Liver (tissue), 3 donors: ENCODE measurements at regions not wholly inside any gene's neighbourhood (a gene's known extent, or its start where the extent isn't known, plus 50 kb on each side); places are given as distances from the start of the nearest gene placed in this dataset.

Source experiments
- GABPA ChIP-seq, 2 donors: IDR thresholded peaks in 1 of 2; conservative IDR thresholded peaks in 1 of 2; 2 replicates each; pipeline ENCODE4 v1.6.1; 2016; ENCODE audit warnings: antibody characterized with exemption in 2 of 2, mild to moderate bottlenecking in 1 of 2, moderate library complexity in 1 of 2
- JUND ChIP-seq, 2 donors: IDR thresholded peaks; 2 replicates each; pipeline ENCODE4 v1.6.1; 2016; ENCODE audit warnings: antibody characterized with exemption in 2 of 2
- NR2F2 ChIP-seq: IDR thresholded peaks from 2 replicates; pipeline ENCODE4 v1.6.1; 2016; ENCODE audit warnings: antibody characterized with exemption
- TAF1 ChIP-seq: conservative IDR thresholded peaks from 2 replicates; pipeline ENCODE4 v1.6.1; 2016; ENCODE audit warnings: antibody characterized with exemption, mild to moderate bottlenecking
- TF ChIP-seq, protein P1 (sequence below): fragments of 150-350 bp; IDR thresholded peaks from 2 replicates; pipeline ENCODE4 v1.5.1; 2017; ENCODE audit warnings: improper control_type of control experiment, low read depth, low read length; ENCODE audit not compliant: missing input control
- TF ChIP-seq, protein P2 (sequence below): IDR thresholded peaks from 2 replicates; pipeline ENCODE4 v1.6.1; 2016; ENCODE audit warnings: antibody characterized with exemption
- donor health status: healthy.
- donor health status: healthy.

DNA sequence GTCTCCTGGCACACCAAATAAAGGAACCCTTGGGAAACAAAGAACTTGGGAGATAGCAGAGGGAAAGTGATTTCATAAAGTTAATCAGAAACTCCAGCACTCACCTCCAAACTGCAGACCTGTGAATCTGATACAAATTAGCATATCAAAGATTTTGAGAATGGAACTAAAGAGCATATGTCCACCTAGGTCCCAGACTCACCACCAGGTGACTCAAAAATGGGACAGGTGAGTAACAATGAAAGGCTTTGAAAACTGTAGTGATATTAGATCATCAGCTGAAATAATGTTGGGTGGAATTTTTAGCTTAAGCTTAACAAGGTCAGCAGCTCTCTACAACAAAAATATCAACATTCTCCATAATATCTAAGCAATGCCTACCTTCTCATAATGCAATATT is 214.8 kb downstream of the RERGL start:
- TF ChIP-seq TAF1 = no peak
- TF ChIP-seq, protein P1, sequence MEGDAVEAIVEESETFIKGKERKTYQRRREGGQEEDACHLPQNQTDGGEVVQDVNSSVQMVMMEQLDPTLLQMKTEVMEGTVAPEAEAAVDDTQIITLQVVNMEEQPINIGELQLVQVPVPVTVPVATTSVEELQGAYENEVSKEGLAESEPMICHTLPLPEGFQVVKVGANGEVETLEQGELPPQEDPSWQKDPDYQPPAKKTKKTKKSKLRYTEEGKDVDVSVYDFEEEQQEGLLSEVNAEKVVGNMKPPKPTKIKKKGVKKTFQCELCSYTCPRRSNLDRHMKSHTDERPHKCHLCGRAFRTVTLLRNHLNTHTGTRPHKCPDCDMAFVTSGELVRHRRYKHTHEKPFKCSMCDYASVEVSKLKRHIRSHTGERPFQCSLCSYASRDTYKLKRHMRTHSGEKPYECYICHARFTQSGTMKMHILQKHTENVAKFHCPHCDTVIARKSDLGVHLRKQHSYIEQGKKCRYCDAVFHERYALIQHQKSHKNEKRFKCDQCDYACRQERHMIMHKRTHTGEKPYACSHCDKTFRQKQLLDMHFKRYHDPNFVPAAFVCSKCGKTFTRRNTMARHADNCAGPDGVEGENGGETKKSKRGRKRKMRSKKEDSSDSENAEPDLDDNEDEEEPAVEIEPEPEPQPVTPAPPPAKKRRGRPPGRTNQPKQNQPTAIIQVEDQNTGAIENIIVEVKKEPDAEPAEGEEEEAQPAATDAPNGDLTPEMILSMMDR = no peak
- no peak for TF ChIP-seq GABPA (IDR thresholded peaks at IDR 0.05 in 1 of 2, conservative IDR thresholded peaks at IDR 0.05 in 1 of 2)
- no peak for TF ChIP-seq JUND (IDR thresholded peaks at IDR 0.05)
- TF ChIP-seq, protein P2, sequence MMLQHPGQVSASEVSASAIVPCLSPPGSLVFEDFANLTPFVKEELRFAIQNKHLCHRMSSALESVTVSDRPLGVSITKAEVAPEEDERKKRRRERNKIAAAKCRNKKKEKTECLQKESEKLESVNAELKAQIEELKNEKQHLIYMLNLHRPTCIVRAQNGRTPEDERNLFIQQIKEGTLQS = no peak
- no peak for TF ChIP-seq NR2F2
